ENCODE measurements at regions not wholly inside any gene's neighbourhood (a gene's known extent, or its start where the extent isn't known, plus 50 kb on each side); places are given as distances from the start of the nearest gene placed in this dataset.
"Not testable (repeated sequence)": the region's sequence is repeated elsewhere in the genome, so short reads cannot be mapped to it uniquely, and the experiment has no call there.

DNA sequence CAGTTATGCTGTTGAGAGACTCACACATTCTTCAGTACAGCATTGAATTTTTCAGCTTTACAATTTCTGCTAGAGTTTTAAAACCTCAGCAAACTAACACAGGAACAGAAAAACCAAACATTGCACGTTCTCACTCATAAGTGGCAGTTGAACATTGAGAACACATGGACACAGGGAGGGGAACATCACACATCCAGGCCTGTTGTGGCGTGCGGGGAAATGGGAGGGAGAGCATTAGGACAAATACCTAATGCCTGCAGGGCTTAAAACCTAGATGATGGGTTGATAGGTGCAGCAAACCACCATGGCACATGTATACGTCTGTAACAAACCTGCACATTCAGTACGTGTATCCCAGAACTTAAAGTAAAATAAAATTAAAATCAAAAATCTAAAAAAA lies 270.1 kb upstream of the MME start:
- TF ChIP-seq CTCF, EP300, POLR2A, POLR2AphosphoS5 (IDR thresholded peaks at IDR 0.05): not testable (repeated sequence)

All from upper lobe of left lung (tissue), 4 donors.